Activated B cell treated with CpG ODN at 0.5 μM for 24 hours (primary cell): ENCODE measurements at regions not wholly inside any gene's neighbourhood (a gene's known extent, or its start where the extent isn't known, plus 50 kb on each side); places are given as distances from the start of the nearest gene placed in this dataset.

Source experiments
- ATAC-seq: fragments of 200-7000 bp; cut with Tn5 transposase; one replicate; pipeline ENCODE4 v1.10.0; 2021; ENCODE audit warnings: low read depth, mild to moderate bottlenecking, moderate library complexity
- CTCF ChIA-PET: fragments of 350-600 bp; sonication (Branson Sonifier 250); formaldehyde crosslinking; loops from one replicate; lab custom pipeline; 2021; ENCODE audit warnings: antibody characterized with exemption; lab: Charles Lee
- POLR2A ChIA-PET: fragments of 350-600 bp; sonication (Branson Sonifier 250); formaldehyde crosslinking; loops from one replicate; lab custom pipeline; 2021; ENCODE audit warnings: antibody characterized with exemption; lab: Charles Lee
- DNase-seq: peaks from one replicate; pipeline ENCODE4 v3.0.0; 2022
- H3K27ac Mint-ChIP-seq: one replicate; pipeline ENCODE4 v1.8.0; 2020; ENCODE audit warnings: mixed read lengths
- H3K27me3 Mint-ChIP-seq: one replicate; pipeline ENCODE4 v1.8.0; 2021; ENCODE audit warnings: mixed read lengths
- H3K36me3 Mint-ChIP-seq: one replicate; pipeline ENCODE4 v1.8.0; 2021; ENCODE audit warnings: low read depth, mixed read lengths
- H3K4me1 Mint-ChIP-seq: one replicate; pipeline ENCODE4 v1.8.0; 2021; ENCODE audit warnings: mixed read lengths
- H3K4me3 Mint-ChIP-seq: one replicate; pipeline ENCODE4 v1.8.0; 2020; ENCODE audit warnings: mild to moderate bottlenecking, mixed read lengths
- H3K9me3 Mint-ChIP-seq: one replicate; pipeline ENCODE4 v1.8.0; 2020; ENCODE audit warnings: mixed read lengths
- CTCF ChIP-seq: fragments of 200-600 bp; IDR thresholded peaks from one replicate; pipeline ENCODE4 v1.8.0; 2022; ENCODE audit warnings: antibody characterized with exemption, mild to moderate bottlenecking
- intact Hi-C: fragments of 100-400 bp; cut with micrococcal nuclease; formaldehyde crosslinking; loops from one replicate; pipeline ENCODE4 v1.15.1; 2024

- ATAC-seq (no peak), DNase-seq (no peak)
- no peak for TF ChIP-seq CTCF
- CTCF ChIA-PET: no interaction called here
- H3K4me3 Mint-ChIP-seq: no peak overlapping the region
- no peaks in the 10 kb centered on the region for H3K4me1 Mint-ChIP-seq
- no peaks in the 10 kb centered on the region for H3K36me3 Mint-ChIP-seq
- intact Hi-C loops: no loop called here
- peaks cover 3% of the 10 kb centered on the region for H3K9me3 Mint-ChIP-seq
- no peaks in the 10 kb centered on the region for H3K27me3 Mint-ChIP-seq
- POLR2A ChIA-PET: no interaction called here
- H3K27ac Mint-ChIP-seq: no peak overlapping the region
Measured at GRCh38 chr11:91876746-91877145, 347.9 kb upstream of the FAT3 start.

GRCh38 chr11:91872243-91872642, 352.4 kb upstream of the FAT3 start:
- no peak overlapping the region for H3K4me3 Mint-ChIP-seq
- DNase-seq: no peak
- peaks cover 4% of the 10 kb centered on the region for H3K9me3 Mint-ChIP-seq
- ATAC-seq: no peak
- ChIA-PET POLR2A (no interaction called here), CTCF (no interaction called here)
- no peaks in the 10 kb centered on the region for H3K27me3 Mint-ChIP-seq
- H3K4me1 Mint-ChIP-seq: no peaks in the 10 kb centered on the region
- no peak for TF ChIP-seq CTCF
- H3K27ac Mint-ChIP-seq: no peak overlapping the region
- intact Hi-C loops: no loop called here
- no peaks in the 10 kb centered on the region for H3K36me3 Mint-ChIP-seq

GRCh38 chr11:91871791-91872190, 352.8 kb upstream of the FAT3 start:
- Mint-ChIP-seq H3K9me3 (peaks cover 4% of the 10 kb centered on the region), H3K4me1 (no peaks in the 10 kb centered on the region), H3K36me3 (no peaks in the 10 kb centered on the region), H3K27ac (no peak overlapping the region), H3K27me3 (no peaks in the 10 kb centered on the region), H3K4me3 (no peak overlapping the region)
- POLR2A ChIA-PET: no interaction called here
- CTCF ChIA-PET: no interaction called here
- intact Hi-C loops: no loop called here
- no peak for DNase-seq
- ATAC-seq: no peak
- TF ChIP-seq CTCF: no peak

- no peaks in the 10 kb centered on the region for H3K4me1 Mint-ChIP-seq
- H3K4me3 Mint-ChIP-seq: no peak overlapping the region
- H3K27ac Mint-ChIP-seq: no peak overlapping the region
- POLR2A ChIA-PET: no interaction called here
- ATAC-seq (no peak), DNase-seq (no peak)
- intact Hi-C loops: no loop called here
- H3K36me3 Mint-ChIP-seq: no peaks in the 10 kb centered on the region
- TF ChIP-seq CTCF: no peak
- CTCF ChIA-PET: no interaction called here
- H3K27me3 Mint-ChIP-seq: no peaks in the 10 kb centered on the region
- peaks cover 4% of the 10 kb centered on the region for H3K9me3 Mint-ChIP-seq
Measured at GRCh38 chr11:91871048-91871447, 353.6 kb upstream of the FAT3 start.

GRCh38 chr11:91869686-91870085, 354.9 kb upstream of the FAT3 start:
- no peak overlapping the region for H3K4me3 Mint-ChIP-seq
- H3K27ac Mint-ChIP-seq: no peak overlapping the region
- TF ChIP-seq CTCF: no peak
- DNase-seq: no peak
- ATAC-seq: no peak
- peaks cover 4% of the 10 kb centered on the region for H3K9me3 Mint-ChIP-seq
- ChIA-PET POLR2A (no interaction called here), CTCF (no interaction called here)
- H3K4me1 Mint-ChIP-seq: no peaks in the 10 kb centered on the region
- H3K36me3 Mint-ChIP-seq: no peaks in the 10 kb centered on the region
- H3K27me3 Mint-ChIP-seq: no peaks in the 10 kb centered on the region
- intact Hi-C loops: no loop called here
